IMR-90 (cell line): ENCODE measurements at regions not wholly inside any gene's neighbourhood (a gene's known extent, or its start where the extent isn't known, plus 50 kb on each side); places are given as distances from the start of the nearest gene placed in this dataset.

Source experiments
- ATAC-seq: fragments of 200-7000 bp; cut with Tn5 transposase; 2 replicates; pipeline ENCODE4 v1.9.1; 2020; ENCODE audit warnings: low read depth, mild to moderate bottlenecking, moderate library complexity
- BruUV-seq: library from RNA; stranded (reverse); fragments of 400-500 nt; replicated peaks from 2 replicates; lab custom pipeline; 2021; lab: Mats Ljungman, UMichigan
- CTCF ChIA-PET: fragments of 300-600 bp; formaldehyde crosslinking; extraction: SDS; loops from one replicate; lab custom pipeline; 2021; ENCODE audit warnings: antibody characterized with exemption; lab: Yijun Ruan, JAX
- POLR2A ChIA-PET: fragments of 300-600 bp; sonication (Branson Sonifier 250); formaldehyde crosslinking; loops from one replicate; lab custom pipeline; 2022; ENCODE audit warnings: antibody characterized with exemption; ENCODE audit not compliant: unreplicated experiment; lab: Charles Lee
- DNase-seq: peaks from one replicate; pipeline ENCODE4 v3.0.0; 2013
- H2AFZ ChIP-seq: replicated peaks from 2 replicates; pipeline ENCODE3; 2013; ENCODE audit warnings: low read length, mild to moderate bottlenecking; ENCODE audit not compliant: poor library complexity
- H2AK5ac ChIP-seq: 2 replicates; pipeline ENCODE4 v1.6.1; 2013; ENCODE audit warnings: low read depth, low read length, inconsistent platforms
- H2AK9ac ChIP-seq: replicated peaks from 2 replicates; pipeline ENCODE3; 2013; ENCODE audit warnings: mild to moderate bottlenecking, low read depth, low read length, moderate library complexity; ENCODE audit not compliant: poor library complexity
- H2BK120ac ChIP-seq: 2 replicates; pipeline ENCODE4 v1.6.1; 2013; ENCODE audit warnings: low read depth, low read length, inconsistent platforms
- H2BK15ac ChIP-seq: 3 replicates; pipeline ENCODE4 v1.6.1; 2013; ENCODE audit warnings: low read depth, low read length, inconsistent platforms
- H2BK20ac ChIP-seq: 2 replicates; pipeline ENCODE4 v1.6.1; 2013; ENCODE audit warnings: low read depth, mild to moderate bottlenecking, inconsistent platforms, low read length, moderate library complexity
- H2BK5ac ChIP-seq: 2 replicates; pipeline ENCODE4 v1.6.1; 2013; ENCODE audit warnings: mild to moderate bottlenecking, low read depth, low read length, inconsistent platforms; ENCODE audit not compliant: poor library complexity, severe bottlenecking
- H3K14ac ChIP-seq: replicated peaks from 2 replicates; pipeline ENCODE4 v1.6.1; 2013; ENCODE audit warnings: low read depth, low read length, inconsistent platforms
- H3K18ac ChIP-seq: 2 replicates; pipeline ENCODE4 v1.6.1; 2013; ENCODE audit warnings: low read depth, low read length, control low read depth
- H3K23ac ChIP-seq: 2 replicates; pipeline ENCODE4 v1.6.1; 2013; ENCODE audit warnings: low read depth, low read length, inconsistent platforms
- H3K27ac ChIP-seq: 2 replicates; pipeline ENCODE4 v1.5.1; 2013; ENCODE audit warnings: mild to moderate bottlenecking, control low read depth, low read length; ENCODE audit not compliant: insufficient read depth
- H3K27me3 ChIP-seq: 2 replicates; pipeline ENCODE4 v1.6.1; 2013; ENCODE audit warnings: low read length; ENCODE audit not compliant: control insufficient read depth, insufficient read depth
- H3K36me3 ChIP-seq: 2 replicates; pipeline ENCODE4 v1.6.1; 2013; ENCODE audit warnings: low read length, mixed read lengths; ENCODE audit not compliant: control insufficient read depth, insufficient read depth
- H3K4ac ChIP-seq: 2 replicates; pipeline ENCODE4 v1.6.1; 2013; ENCODE audit warnings: low read depth, low read length, inconsistent platforms
- H3K4me1 ChIP-seq: 2 replicates; pipeline ENCODE4 v1.6.1; 2013; ENCODE audit warnings: low read length, mixed read lengths; ENCODE audit not compliant: control insufficient read depth, insufficient read depth
- H3K4me2 ChIP-seq: 2 replicates; pipeline ENCODE4 v1.6.1; 2013; ENCODE audit warnings: low read depth, mild to moderate bottlenecking, control low read depth, low read length, moderate library complexity
- H3K4me3 ChIP-seq: 2 replicates; pipeline ENCODE4 v1.5.1; 2013; ENCODE audit warnings: low read depth, mild to moderate bottlenecking, control low read depth, low read length, moderate library complexity; ENCODE audit not compliant: insufficient read depth
- H3K56ac ChIP-seq: 2 replicates; pipeline ENCODE4 v1.6.1; 2013; ENCODE audit warnings: low read length, inconsistent platforms; ENCODE audit not compliant: insufficient read depth; ENCODE audit errors: extremely low read depth
- H3K79me1 ChIP-seq, 2 experiments: 2 replicates each; pipeline ENCODE4 v1.6.1; 2013; ENCODE audit warnings: low read length in 2 of 2, inconsistent platforms in 1 of 2, low read depth in 1 of 2
- H3K9ac ChIP-seq: 2 replicates; pipeline ENCODE4 v1.6.1; 2013; ENCODE audit warnings: low read depth, low read length, control low read depth
- H3K9me1 ChIP-seq: 2 replicates; pipeline ENCODE4 v1.6.1; 2013; ENCODE audit warnings: low read length, inconsistent platforms; ENCODE audit not compliant: insufficient read depth
- H3K9me3 ChIP-seq: 2 replicates; pipeline ENCODE4 v1.6.1; 2013; ENCODE audit warnings: low read length; ENCODE audit not compliant: control insufficient read depth, insufficient read depth
- H4K20me1 ChIP-seq: 2 replicates; pipeline ENCODE4 v1.6.1; 2013; ENCODE audit warnings: low read length, inconsistent platforms; ENCODE audit not compliant: insufficient read depth
- H4K5ac ChIP-seq: 2 replicates; pipeline ENCODE4 v1.6.1; 2013; ENCODE audit warnings: mild to moderate bottlenecking, low read depth, low read length, control low read depth
- H4K8ac ChIP-seq, 2 experiments: 2 replicates each; pipeline ENCODE4 v1.6.1; 2013; ENCODE audit warnings: low read depth in 2 of 2, low read length in 2 of 2, control low read depth in 1 of 2, inconsistent platforms in 1 of 2
- H4K91ac ChIP-seq: 2 replicates; pipeline ENCODE4 v1.6.1; 2013; ENCODE audit warnings: low read depth, low read length, inconsistent platforms; ENCODE audit not compliant: insufficient read depth
- BHLHE40 ChIP-seq: fragments of 150-350 bp; IDR thresholded peaks from 2 replicates; pipeline ENCODE4 v1.6.1; 2016; ENCODE audit warnings: mild to moderate bottlenecking, low read depth, low read length
- CEBPB ChIP-seq: IDR thresholded peaks from 2 replicates; pipeline ENCODE4 v1.6.1; 2012; ENCODE audit warnings: low read depth, low read length, improper control_type of control experiment
- CHD1 ChIP-seq: IDR thresholded peaks from 2 replicates; pipeline ENCODE4 v1.6.1; 2012; ENCODE audit warnings: low read depth, low read length, improper control_type of control experiment
- CTCF ChIP-seq: conservative IDR thresholded peaks from 2 replicates; pipeline ENCODE4 v1.5.1; 2012; ENCODE audit warnings: mild to moderate bottlenecking, low read depth, low read length, improper control_type of control experiment
- ELK1 ChIP-seq: fragments of 150-350 bp; IDR thresholded peaks from 2 replicates; pipeline ENCODE4 v1.6.1; 2016; ENCODE audit warnings: low read depth, mild to moderate bottlenecking, low read length, moderate library complexity, borderline replicate concordance
- FOS ChIP-seq: fragments of 150-350 bp; IDR thresholded peaks from 2 replicates; pipeline ENCODE4 v1.6.1; 2016; ENCODE audit warnings: low read depth, low read length
- MAFK ChIP-seq: IDR thresholded peaks from 2 replicates; pipeline ENCODE4 v1.6.1; 2012; ENCODE audit warnings: low read depth, low read length, improper control_type of control experiment
- MAZ ChIP-seq: IDR thresholded peaks from 2 replicates; pipeline ENCODE4 v1.6.1; 2012; ENCODE audit warnings: low read depth, mild to moderate bottlenecking, low read length, improper control_type of control experiment, moderate library complexity, borderline replicate concordance
- MXI1 ChIP-seq: IDR thresholded peaks from 2 replicates; pipeline ENCODE4 v1.6.1; 2012; ENCODE audit warnings: low read depth, mild to moderate bottlenecking, low read length, moderate library complexity, borderline replicate concordance
- NFE2L2 ChIP-seq: fragments of 150-350 bp; IDR thresholded peaks from 2 replicates; pipeline ENCODE4 v1.6.1; 2016; ENCODE audit warnings: low read depth, mild to moderate bottlenecking, low read length
- POLR2A ChIP-seq: IDR thresholded peaks from 2 replicates; pipeline ENCODE4 v1.6.1; 2012; ENCODE audit warnings: mild to moderate bottlenecking, low read depth, low read length
- RAD21 ChIP-seq: IDR thresholded peaks from 2 replicates; pipeline ENCODE4 v1.6.1; 2012; ENCODE audit warnings: low read length, improper control_type of control experiment
- RCOR1 ChIP-seq: IDR thresholded peaks from 2 replicates; pipeline ENCODE4 v1.6.1; 2012; ENCODE audit warnings: mild to moderate bottlenecking, low read length, improper control_type of control experiment; ENCODE audit not compliant: insufficient replicate concordance
- RFX5 ChIP-seq: IDR thresholded peaks from 2 replicates; pipeline ENCODE4 v1.8.0; 2012; ENCODE audit warnings: low read depth, mild to moderate bottlenecking, low read length, moderate library complexity
- SMC3 ChIP-seq: fragments of 150-350 bp; IDR thresholded peaks from 2 replicates; pipeline ENCODE4 v1.6.1; 2016; ENCODE audit warnings: low read depth, mild to moderate bottlenecking, antibody characterized with exemption, low read length, moderate library complexity
- USF2 ChIP-seq: fragments of 150-350 bp; IDR thresholded peaks from 2 replicates; pipeline ENCODE4 v1.6.1; 2017; ENCODE audit warnings: mild to moderate bottlenecking, antibody characterized with exemption, low read length, low read depth
- WGBS, 2 experiments: methylation state at CpG; one replicate each; pipeline versions ENCODE4 v1.1.5 to v1.1.7; 2013; ENCODE audit warnings: missing lambda C conversion rate in 2 of 2; ENCODE audit not compliant: insufficient read length in 1 of 2; ENCODE audit errors: extremely low coverage in 2 of 2; 5-methylcytosine and 5-hydroxymethylcytosine counted together
- dilution Hi-C: fragments of 300-500 bp; cut with HindIII; formaldehyde crosslinking; loops from one replicate; pipeline ENCODE4 v1.14.3; 2018; ENCODE audit warnings: low sequenced_read_pairs; ENCODE audit not compliant: unreplicated experiment
- in situ Hi-C: fragments of 300-500 bp; cut with MboI; formaldehyde crosslinking; loops from 3 replicates; pipeline ENCODE4 v1.14.3; 2019; ENCODE audit warnings: low sequenced_read_pairs, inconsistent platforms, mixed read lengths
- intact Hi-C: fragments of 100-400 bp; cut with micrococcal nuclease; formaldehyde crosslinking; loops from 2 replicates; pipeline ENCODE4 v1.10.0; 2022

GRCh38 chr1:22236166-22236565 is 93.3 kb upstream of the WNT4 start:
- Histone ChIP-seq H2BK120ac (no peak overlapping the region), H2BK20ac (no peak overlapping the region), H3K9me1 (no peaks in the 10 kb centered on the region), H3K79me1 (no peaks in the 10 kb centered on the region), H2AK9ac (no peak overlapping the region), H2AFZ (no peak overlapping the region), H3K27me3 (peaks cover 58% of the 10 kb centered on the region), H3K9me3 (no peaks in the 10 kb centered on the region), H3K4me3 (no peak overlapping the region), H3K4me1 (no peaks in the 10 kb centered on the region), H2BK5ac (no peak overlapping the region), H4K20me1 (no peaks in the 10 kb centered on the region; the same call in 1 of the 2 replicates), H4K8ac (no peak overlapping the region), H3K23ac (no peak overlapping the region), H3K14ac (no peak overlapping the region), H3K9ac (no peak overlapping the region), H4K91ac (no peak overlapping the region), H3K56ac (no peak overlapping the region), H3K18ac (no peak overlapping the region), H3K4me2 (no peak overlapping the region), H3K36me3 (no peaks in the 10 kb centered on the region), H2AK5ac (no peak overlapping the region), H2BK15ac (no peak overlapping the region), H3K4ac (no peak overlapping the region), H3K27ac (no peak overlapping the region), H4K5ac (no peak overlapping the region)
- dilution Hi-C loops, result no loop called here
- DNase-seq (no peak), ATAC-seq (no peak)
- in situ Hi-C loops, result no loop called here
- TF ChIP-seq MAFK, result no peak
- no peak for TF ChIP-seq CTCF
- no peak for TF ChIP-seq CEBPB
- no peak for TF ChIP-seq BHLHE40
- TF ChIP-seq CHD1, result no peak
- no peak for TF ChIP-seq USF2
- TF ChIP-seq FOS, result no peak
- TF ChIP-seq SMC3, result no peak
- TF ChIP-seq RAD21, result no peak
- no peak for TF ChIP-seq MAZ
- no peak for TF ChIP-seq POLR2A
- no peak for TF ChIP-seq RCOR1
- no peak for TF ChIP-seq MXI1
- no peak for TF ChIP-seq NFE2L2
- TF ChIP-seq RFX5, result no peak
- no peak for TF ChIP-seq ELK1
- POLR2A ChIA-PET, result no interaction called here
- 24% methylated on average over 6 of the region's 7 CpGs; no CpG with 5 or more reads in 1 of the 2 experiments for WGBS, 2 experiments
- CTCF ChIA-PET, result interaction anchor here (0.6 kb wide), 1 partner anchor 1444 kb away, joined by 3 read pairs; no protein-coding TSS in a partner anchor
- intact Hi-C loops, result no loop called here
- no TSS peak for BruUV-seq
